Activated CD4-positive, alpha-beta T cell treated with anti-CD3 and anti-CD28 coated beads, Interleukin-2, amount 50 U/mL, for 16 hours (primary cell): ENCODE measurements at regions not wholly inside any gene's neighbourhood (a gene's known extent, or its start where the extent isn't known, plus 50 kb on each side); places are given as distances from the start of the nearest gene placed in this dataset.

ENCODE experiments used
- DNase-seq: peaks from one replicate; pipeline ENCODE4 v3.0.0-alpha.2; 2020

DNA sequence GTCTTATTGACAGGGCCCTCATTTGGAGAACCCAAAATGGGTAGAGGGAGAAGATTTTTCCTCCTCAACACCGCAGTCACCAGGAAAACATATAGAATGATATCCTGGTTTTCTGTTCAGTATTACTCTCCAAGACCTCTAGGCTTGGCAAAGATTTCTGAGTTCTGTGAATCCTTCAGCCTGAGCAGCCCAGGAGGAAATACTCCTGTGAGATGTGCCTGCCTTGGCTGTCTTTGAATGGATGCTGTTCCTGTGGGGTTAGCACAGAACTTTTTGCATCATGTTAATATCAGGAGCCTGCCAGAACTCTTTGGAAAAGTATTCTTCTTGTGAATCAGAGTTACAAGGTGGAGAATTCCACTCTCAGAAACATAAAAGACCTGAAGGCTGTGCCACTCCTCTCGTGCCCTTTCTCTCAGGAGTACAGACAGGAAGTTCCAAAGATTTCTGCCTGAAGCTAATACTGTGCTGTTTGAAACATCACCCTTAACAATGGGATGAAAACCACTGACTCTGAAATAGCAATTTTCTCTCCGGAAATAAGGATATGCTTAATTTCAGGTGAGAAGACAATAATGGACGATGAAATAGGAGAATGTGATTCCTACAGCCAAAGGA lies 520.1 kb upstream of the NBEA start:
- no peak for DNase-seq

DNA sequence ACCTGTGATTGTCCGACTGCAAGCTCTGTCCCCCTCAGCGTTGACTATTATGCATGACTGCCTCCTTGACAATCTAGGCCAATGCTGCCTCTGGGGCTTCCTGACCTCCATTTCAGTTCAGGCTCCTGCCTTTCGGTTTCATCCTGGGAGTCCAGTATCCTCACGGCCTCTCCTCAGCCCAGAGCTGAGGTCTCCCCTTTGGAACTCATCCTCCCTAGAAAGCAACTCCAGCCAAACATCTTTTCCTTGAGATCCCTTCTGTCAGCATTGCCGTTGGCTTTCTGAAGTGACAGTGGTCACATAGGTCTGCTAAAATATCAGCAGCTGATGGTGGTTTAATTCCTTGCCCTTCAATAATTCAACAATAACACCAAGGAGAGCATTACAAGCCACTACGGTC lies 519.1 kb upstream of the NBEA start:
- no peak for DNase-seq

DNA sequence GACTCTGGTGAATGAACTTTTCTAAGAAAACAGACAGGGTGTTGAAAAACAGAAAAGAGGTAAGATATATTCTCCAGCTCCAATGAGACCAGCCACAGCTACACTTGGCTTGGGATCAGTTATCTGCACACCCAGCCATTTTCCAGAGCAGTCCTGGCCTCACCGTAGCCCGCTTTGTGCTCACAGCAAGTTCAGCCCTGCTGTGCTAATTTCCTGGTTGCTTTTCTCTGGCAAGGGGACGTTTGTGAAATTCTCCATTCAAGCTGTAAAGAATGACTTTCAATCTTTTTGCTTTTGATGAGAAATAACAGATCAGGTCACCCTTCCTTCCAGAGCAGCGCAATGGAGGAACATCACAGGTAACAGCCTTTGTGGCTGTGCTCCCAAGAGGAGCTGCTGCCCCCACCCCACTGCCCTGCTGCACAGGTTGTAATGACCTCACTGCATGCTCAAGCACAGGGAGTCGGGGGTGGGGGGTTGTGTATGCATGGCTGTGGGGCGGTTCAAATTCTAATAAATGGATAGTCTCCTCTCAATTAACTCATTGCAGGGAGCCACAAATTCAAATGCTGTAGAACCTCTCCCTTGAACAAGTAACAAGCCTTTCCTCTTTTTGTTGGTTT lies 516.6 kb upstream of the NBEA start:
- DNase-seq: no peak

DNA sequence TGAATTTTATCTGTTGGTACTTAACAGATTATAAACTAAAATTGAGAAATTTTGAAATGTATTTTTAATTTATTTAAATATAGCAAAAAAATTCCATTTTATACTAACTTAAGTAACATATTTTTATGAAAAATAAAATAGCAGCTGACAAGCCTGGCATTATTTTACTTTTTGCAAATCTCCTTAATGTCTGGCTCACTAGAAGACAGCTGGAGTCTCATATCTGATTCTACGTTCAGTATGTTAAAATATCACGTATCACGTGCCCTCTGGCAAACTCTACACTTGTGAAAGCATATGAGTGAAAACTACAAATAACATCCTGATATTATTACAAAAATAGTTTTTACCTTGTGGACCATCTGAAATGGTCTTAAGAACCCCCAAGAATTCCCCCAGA lies 513.2 kb upstream of the NBEA start:
- DNase-seq: no peak

DNA sequence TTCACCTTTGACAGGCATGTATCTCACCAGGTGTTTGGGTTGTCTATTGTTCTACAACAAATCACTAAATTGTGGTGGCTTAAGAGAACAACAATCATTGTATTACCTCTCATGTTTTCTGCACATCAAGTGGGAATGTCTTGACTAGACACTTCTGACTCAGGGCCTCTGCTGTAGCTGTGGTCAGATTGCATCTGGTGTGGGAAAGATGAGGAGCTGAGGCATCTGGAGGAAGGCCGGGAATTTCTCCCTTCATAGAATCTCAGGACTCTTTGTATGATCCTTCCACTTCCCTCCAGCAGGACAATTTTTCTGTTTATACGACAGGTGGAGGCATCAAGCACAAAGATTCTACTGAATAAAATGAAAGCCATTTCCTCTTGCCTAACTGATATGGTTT lies 511.8 kb upstream of the NBEA start:
- DNase-seq: no peak

DNA sequence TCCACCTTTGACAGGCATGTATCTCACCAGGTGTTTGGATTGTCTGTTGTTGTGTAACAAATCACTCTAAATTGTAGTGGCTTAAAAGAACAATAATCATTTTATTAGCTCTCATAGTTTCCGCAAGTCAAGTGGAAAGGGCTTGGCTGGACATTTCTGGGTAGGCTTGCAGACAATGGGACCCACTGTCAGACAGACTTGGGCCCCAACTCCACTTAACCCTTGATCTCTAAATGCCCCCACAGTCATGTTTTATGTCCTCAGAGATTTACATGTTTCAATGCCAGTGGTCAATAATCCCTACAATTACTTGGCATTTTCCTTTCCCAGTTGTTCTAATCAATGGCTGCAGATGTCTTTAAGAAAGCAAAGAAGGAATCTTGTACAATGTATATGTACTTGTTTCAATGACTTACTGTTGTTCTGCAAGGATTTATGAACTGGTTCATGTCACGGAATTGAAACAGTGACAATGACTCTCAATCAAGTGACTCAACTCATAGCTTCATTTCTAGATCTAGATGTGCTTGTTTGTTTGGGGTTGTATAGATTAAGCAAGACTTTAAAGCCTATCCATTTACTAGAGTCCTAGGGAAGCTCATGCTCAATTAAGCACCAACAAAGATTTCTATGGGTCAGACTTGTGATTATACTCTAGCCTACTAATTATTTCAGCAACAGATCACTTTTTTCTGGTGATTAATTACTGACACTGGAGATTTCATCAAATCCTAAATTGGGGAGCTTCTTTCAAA lies 510.1 kb upstream of the NBEA start:
- DNase-seq: no peak

DNA sequence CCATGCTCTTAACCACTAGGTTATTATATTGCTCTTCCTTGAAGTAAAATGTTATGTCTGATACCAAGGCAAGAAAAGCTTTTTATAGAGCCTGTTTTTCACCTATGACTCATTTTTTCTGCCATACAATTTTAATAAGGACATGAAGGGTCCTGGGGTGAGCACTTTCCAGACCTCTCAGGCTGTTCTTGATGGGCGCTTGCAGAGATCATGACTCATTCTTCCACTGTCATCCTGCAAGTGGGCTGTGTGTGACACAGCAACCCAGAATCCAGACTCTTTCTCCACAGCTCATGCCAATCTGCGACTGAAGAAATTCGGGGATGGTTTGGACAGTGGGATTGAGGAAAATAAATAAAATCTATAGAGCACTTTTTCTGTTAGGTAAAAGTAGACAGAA lies 506.7 kb upstream of the NBEA start:
- DNase-seq: no peak

DNA sequence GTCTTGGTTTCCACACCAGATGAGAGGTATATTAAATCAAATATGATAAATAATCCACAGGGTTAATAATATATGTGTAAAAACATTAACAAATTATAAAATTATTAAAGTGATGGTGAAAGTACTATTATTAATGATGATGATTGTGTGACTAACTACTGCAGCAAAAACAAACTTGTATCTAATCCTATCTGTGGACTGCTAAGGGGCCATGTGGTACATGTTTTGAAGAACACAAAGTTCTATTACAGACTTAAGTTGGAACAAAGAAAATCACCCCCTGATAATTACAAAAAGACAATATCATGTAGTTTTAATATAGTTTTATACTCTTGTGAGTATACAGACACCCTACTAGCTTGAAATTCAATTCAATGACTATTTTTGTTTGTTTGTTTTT lies 504.2 kb upstream of the NBEA start:
- no peak for DNase-seq

DNA sequence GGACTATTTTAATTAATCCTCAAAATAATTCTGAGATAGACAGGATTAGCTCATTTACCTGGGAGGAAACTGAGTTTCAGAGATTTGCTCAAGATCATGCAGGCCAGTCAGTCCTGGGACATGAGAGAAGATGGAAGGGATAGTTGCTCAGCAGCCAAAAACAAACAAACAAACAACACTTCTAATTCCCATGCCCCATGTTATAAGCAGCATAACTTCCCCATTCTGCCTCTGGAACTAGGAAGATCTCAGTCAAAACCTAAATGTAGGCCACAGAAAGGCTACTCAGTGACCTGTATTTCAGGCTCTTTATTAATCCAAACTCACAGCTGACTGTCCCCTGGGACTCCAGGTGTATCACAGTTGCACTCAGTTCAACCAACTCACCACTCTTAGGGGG lies 489.2 kb upstream of the NBEA start:
- no peak for DNase-seq

DNA sequence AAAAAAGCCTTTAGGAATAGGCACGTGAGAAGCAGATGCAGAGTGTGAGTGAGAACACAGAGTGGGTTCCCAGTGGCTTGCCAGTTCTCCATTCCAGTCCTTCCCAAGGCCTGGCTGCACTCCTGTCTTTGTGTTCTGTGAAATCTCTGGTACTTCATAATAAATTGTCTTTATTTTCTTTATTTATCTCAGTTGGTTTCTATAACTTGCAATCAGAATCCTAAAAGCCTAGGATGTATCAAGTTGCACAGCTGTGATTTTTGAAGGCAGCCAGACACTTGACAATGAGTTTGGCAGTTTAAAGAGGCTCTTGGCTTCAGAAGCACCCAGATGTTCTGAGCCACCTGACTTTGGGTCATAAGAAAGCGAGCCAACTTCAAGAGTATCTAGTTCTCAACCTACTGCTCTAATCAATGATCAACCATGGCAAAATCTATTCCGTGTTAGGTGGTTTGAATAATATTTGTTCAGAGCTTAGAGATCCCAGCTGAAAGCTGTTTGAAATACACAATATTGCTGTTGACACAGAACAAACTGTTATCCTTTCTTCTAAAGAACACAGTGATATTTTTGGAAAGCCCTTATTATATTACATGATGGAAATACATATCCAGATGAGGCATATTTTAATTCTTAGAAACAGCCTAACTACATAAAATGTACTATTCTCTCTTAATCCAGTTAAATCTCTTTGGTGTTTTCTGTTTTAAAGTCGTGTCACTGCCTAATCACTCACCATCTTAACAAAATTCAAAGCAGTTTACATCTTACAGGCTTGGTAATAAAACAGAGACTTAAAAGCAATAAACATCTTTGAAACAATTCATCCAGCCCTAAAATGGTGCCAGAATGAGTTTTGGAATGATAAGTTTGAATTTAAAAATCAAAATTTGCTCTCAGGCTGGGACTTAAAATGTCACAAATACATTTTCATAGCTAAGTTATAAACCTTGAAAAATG lies 483.0 kb upstream of the NBEA start:
- DNase-seq: no peak

DNA sequence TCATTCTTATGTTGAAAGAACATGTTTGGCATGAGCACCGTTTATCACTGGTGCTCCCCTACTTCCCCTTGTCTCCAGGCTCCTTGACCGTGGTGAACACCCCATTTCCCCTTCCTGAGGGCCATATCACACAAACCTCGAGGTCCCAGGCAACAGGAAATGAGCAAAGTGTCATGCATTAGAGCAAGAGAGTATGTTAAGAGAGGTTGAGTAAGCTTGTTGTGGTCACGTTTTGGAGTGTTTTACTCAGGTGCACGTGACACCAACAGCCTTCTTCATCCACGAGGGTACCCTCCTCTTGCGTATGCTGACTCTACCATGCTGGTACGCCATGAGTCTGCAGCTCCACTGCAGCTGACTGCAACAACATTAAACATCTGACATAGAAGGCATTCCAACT lies 482.2 kb upstream of the NBEA start:
- no peak for DNase-seq

DNA sequence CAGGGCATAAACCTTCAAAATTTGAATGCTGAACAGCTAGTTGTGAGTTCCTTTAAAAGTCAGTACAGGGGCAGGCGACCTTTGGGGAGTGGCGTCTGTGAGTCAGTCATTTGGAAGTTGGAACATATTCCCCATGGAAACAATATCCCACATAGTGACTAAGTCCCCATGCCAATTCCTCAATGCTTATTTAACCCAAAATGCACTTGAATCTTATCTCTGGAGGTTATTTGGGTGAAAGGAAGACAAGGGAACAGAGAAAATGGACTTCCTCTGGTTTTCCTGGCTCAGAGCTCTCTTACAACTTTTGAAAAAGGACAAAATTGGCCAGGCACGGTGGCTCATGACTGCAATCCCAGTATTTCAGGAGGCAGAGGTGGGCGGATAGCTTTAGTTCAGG lies 479.2 kb upstream of the NBEA start:
- no peak for DNase-seq

DNA sequence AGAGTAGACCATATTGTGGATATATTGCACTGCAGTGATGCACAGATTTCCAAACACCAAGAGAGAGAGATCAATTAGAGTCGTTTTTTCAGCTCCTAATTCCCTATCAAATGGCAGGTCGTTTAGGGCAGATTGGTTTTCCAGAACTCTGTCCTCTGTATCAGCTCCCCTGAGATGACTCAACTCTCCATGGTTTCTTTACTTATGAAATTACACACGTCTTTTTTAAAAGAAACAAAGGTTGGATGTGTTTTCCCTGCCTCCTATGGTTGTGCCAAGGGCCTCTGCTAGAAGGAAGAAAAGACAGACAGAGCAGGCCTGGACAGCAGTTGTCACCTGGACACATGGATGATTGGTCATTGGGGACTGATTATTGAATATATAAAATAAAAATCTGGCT lies 478.1 kb upstream of the NBEA start:
- DNase-seq: no peak

DNA sequence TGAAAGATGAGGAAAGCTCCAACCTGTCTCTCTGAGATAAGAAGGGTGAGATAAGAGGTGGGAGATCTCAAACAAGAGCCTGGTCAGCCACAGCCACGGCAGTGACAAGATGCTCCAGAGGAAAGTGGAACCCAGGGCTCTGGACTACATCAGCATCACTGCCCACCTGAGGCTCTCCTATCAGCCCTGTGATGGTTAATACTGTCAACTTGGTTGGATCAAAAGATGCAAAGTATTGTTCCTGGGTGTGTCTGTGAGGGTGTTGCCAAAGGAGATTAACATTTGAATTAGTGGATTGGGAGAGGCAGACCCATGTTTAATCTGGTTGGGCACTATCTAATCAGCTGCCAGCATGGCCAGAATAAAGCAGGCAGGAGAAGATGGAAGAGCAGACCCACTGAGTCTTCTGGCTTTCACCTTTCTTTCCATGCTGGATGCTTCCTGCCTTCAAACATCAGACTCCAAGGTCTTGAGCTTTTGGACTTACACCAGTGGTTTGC lies 476.6 kb upstream of the NBEA start:
- DNase-seq: no peak

DNA sequence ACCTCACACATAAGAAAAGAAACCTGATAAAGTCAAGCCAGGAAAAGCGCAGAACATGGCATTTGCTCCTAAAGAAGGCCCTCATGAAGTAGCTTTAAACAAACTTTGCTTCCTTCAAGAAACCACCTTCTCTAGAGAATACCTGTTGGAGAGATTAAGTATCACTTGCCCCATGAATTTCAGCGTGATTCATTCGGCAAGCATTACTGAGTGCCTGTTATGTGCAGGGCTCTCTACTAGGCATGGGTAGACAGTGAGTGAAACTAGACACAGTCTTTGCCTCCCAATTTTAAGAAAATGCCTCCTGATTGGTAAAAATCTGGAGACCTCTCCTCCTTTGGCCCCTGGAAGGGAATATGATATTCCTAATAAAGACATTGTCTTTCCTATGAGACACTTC lies 475.8 kb upstream of the NBEA start:
- no peak for DNase-seq

DNA sequence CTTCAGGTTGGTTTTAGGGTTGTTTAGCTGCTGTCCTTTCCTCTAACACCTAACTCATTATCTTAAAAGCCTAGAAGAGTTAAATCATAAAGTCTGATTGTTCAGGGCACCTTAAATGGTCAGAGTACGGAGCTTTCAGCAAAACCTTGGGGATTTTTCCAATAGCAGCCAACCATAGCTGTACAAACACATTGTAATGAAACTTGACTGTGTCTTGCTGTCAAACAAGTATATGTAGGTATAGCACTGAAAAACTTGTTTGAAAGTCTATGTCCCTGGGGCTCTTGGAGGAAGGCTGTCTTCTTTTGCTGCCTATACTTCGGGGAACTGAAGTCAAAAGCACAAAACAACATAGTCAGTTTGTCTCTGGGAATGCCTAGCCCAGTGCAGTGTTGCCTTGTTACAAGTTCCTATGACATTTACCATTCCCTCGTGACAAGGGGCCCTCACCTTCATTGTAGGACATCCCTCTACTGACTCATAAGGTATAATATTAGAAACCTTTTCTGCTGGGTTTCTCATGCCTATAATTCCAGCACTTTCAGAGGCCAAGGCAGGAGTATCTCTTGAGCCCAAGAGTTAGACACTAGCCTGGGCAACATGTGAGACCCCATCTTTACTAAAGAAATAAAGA lies 474.5 kb upstream of the NBEA start:
- DNase-seq: no peak

DNA sequence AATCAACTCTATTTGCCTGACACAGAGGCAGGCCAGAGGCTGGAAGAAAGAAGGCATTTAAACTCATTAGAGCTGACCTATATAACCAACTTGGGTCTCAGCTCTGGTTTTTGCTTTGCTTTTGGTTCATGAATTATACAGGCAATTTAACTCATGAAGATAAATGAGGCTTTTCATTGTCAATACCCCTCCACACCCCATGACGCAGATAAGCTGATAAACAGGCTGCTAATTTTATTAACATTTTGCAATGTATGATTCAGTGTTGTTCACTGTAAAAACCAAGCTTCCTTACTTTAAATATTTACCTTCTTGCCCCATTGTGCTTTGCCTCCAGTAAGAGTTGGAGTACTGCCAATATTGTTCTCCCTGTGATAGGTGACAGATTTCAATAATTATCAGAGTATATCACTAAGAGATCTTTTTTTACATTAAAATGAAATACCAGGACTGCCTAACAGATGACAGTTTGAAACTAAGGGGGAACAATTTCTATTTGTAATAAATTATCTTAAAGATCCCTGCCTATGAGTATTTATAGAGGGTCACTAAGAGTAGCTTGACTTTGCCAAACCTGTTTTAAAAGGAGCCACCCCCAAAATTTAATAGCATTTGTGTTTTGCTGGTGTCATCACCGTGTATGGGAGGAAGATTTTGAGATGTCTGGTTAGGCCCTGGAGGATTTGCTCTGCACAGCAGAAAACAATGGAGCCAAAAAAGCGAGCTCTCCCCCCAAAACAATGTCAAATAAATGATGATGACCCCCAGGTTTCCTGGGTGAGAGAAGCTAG lies 472.7 kb upstream of the NBEA start:
- no peak for DNase-seq

DNA sequence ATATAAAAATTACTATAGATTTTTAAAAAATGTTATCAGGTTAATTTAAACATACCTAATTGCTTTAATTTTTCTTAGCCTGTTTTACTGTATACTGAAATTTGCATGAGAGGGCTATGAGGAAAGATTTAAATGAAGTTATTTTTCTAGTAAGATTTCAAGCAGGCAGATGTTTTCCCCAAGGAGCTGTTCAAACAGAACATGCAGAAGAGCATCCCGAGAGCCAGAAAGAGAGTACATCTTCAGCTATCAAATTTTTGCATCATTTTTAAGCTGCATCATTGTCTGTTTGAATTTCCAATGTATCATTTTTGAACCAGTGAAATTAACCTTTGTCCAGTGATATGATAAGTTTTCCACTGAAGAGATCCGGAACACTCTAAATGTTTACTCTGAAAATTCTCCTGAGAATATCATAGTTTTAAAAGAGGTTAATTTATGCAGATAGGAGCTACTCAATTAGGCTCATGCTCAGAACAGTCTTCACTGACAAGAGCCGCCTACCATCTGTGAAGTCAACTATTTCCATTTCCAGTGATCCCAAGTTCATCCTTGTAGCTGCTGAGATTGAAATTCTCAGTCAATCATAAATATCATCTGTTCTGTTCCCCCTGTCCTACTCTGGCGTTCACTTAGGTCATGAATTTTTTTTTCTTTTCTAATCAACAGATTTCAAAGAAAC lies 467.7 kb upstream of the NBEA start:
- no peak for DNase-seq

DNA sequence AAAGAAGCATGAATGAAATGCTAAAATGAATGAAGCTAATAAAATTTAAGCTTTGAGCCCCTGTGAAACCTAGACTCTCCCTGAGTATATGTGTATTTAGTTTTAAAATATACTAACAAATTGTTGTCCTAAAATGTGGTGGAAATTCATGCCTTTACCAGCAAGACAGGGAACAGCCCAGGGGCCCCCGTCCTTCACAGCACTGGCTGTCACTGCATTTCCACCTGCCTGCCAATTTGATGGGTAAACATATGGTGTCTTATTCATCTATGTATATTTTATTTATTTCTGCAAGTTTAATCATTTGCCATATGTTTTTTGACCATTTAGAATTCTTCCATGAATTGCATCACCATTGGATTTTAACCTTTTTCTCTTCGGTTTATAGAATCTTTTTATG lies 463.7 kb upstream of the NBEA start:
- DNase-seq: no peak

DNA sequence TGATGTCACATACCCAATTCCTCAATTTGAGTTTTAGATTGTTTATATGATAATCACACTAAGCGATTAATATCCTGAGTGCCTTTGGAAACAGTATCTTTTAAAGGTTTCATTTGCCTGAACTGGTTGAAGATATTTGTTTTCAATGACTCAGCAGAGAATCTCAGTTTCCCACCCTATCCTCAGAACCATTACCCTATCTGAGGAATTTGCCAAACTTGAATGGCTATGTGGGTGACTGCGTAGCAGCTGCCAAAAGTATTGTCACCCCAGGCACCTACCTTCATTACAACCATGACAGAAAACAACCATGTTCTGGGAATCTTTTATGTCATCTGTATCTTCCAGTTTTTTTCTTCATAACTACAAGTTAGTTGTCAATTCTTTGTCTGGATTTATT lies 440.1 kb upstream of the NBEA start:
- no peak for DNase-seq

DNA sequence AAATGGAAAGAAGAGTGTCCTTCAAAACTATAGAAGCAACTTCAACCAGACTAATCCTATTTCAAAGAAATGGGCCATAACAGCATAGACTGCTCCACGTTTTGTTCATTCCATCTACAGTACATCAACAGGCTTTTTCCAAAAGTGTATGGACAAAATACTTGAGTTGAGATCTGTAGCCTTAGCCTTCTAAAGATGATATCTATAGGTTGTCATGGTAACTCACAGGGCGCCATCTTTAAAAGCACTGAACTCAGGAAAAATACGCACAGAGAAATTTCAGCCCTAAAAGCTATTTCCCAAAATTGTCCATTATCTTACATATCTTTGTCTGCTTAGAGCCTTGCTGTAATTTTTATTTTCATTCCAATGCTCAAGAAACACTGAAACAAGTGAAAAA lies 439.4 kb upstream of the NBEA start:
- no peak for DNase-seq
